CD4-positive, alpha-beta memory T cell (primary cell): ENCODE measurements at regions not wholly inside any gene's neighbourhood (a gene's known extent, or its start where the extent isn't known, plus 50 kb on each side); places are given as distances from the start of the nearest gene placed in this dataset.

Experiments used
- CTCF ChIA-PET: fragments of 350-600 bp; sonication (Branson Sonifier 250); formaldehyde crosslinking; loops from one replicate; lab custom pipeline; 2021; ENCODE audit warnings: inconsistent platforms; ENCODE audit not compliant: partially characterized antibody; lab: Charles Lee
- POLR2A ChIA-PET: fragments of 350-600 bp; sonication (Branson Sonifier 250); formaldehyde crosslinking; loops from one replicate; lab custom pipeline; 2021; ENCODE audit not compliant: partially characterized antibody; lab: Charles Lee
- DNase-seq, 5 donors: peaks; one replicate each; pipeline versions ENCODE4 v3.0.0 to v3.0.0-alpha.2; 2020 to 2022; ENCODE audit warnings: mixed read lengths in 1 of 5
- H3K27ac ChIP-seq: one replicate; pipeline ENCODE4 v1.7.0; 2013; ENCODE audit warnings: low read depth, low read length
- H3K27me3 ChIP-seq: 2 replicates; pipeline ENCODE4 v1.7.0; 2013; ENCODE audit warnings: mild to moderate bottlenecking, low read length, moderate library complexity; ENCODE audit not compliant: insufficient read depth
- H3K36me3 ChIP-seq: 2 replicates; pipeline ENCODE4 v1.7.0; 2013; ENCODE audit warnings: mild to moderate bottlenecking, low read length, moderate library complexity; ENCODE audit not compliant: insufficient read depth
- H3K4me1 ChIP-seq: 2 replicates; pipeline ENCODE4 v1.7.0; 2013; ENCODE audit warnings: mild to moderate bottlenecking, low read length, moderate library complexity; ENCODE audit not compliant: insufficient read depth
- H3K4me3 ChIP-seq, 2 donors: one replicate each; pipeline ENCODE4 v1.7.0; 2013; ENCODE audit warnings: low read length in 2 of 2, mild to moderate bottlenecking in 1 of 2
- H3K9me3 ChIP-seq, 2 donors: one replicate each; pipeline ENCODE4 v1.7.0; 2013; ENCODE audit warnings: low read length in 2 of 2, control low read depth in 1 of 2; ENCODE audit not compliant: control insufficient read depth in 1 of 2
- H3K27ac Mint-ChIP-seq, 7 donors: one replicate each; pipeline ENCODE4 v1.8.0; 2020 to 2021; ENCODE audit warnings: mixed read lengths in 7 of 7, mild to moderate bottlenecking in 6 of 7, inconsistent platforms in 3 of 7, moderate library complexity in 3 of 7
- H3K27me3 Mint-ChIP-seq, 2 donors: one replicate each; pipeline ENCODE4 v1.8.0; 2020 to 2021; ENCODE audit warnings: mixed read lengths in 2 of 2
- H3K36me3 Mint-ChIP-seq, 2 donors: one replicate each; pipeline ENCODE4 v1.8.0; 2020 to 2021; ENCODE audit warnings: mixed read lengths in 2 of 2, inconsistent platforms in 1 of 2, mild to moderate bottlenecking in 1 of 2
- H3K4me1 Mint-ChIP-seq, 4 donors: one replicate each; pipeline ENCODE4 v1.8.0; 2020 to 2021; ENCODE audit warnings: mixed read lengths in 4 of 4, mild to moderate bottlenecking in 1 of 4
- H3K4me3 Mint-ChIP-seq, 8 donors: one replicate each; pipeline ENCODE4 v1.8.0; 2020 to 2021; ENCODE audit warnings: mixed read lengths in 8 of 8, mild to moderate bottlenecking in 7 of 8, moderate library complexity in 6 of 8, inconsistent platforms in 3 of 8
- H3K9me3 Mint-ChIP-seq, 8 donors: one replicate each; pipeline ENCODE4 v1.8.0; 2020 to 2021; ENCODE audit warnings: mixed read lengths in 8 of 8, mild to moderate bottlenecking in 5 of 8, inconsistent platforms in 3 of 8, moderate library complexity in 1 of 8
- intact Hi-C: fragments of 100-400 bp; cut with micrococcal nuclease; formaldehyde crosslinking; loops from one replicate; pipeline ENCODE4 v1.15.1; 2023

GRCh38 chr21:16176570-16176969 lies 446.8 kb downstream of the USP25 start:
- Mint-ChIP-seq H3K4me3 (no peak overlapping the region), H3K4me1 (no peaks in the 10 kb centered on the region), H3K27ac (no peak overlapping the region), H3K36me3 (no peaks in the 10 kb centered on the region), H3K27me3 (peaks cover 0 to 1% of the 10 kb centered on the region in 2 donors), H3K9me3 (peaks cover 0 to 2% (median 0%) of the 10 kb centered on the region in 8 donors)
- H3K27me3 ChIP-seq: no peaks in the 10 kb centered on the region
- ChIA-PET CTCF (no interaction called here), POLR2A (no interaction called here)
- H3K4me1 ChIP-seq: no peaks in the 10 kb centered on the region
- no peak overlapping the region for H3K4me3 ChIP-seq
- no peaks in the 10 kb centered on the region for H3K36me3 ChIP-seq
- no peak for DNase-seq
- H3K9me3 ChIP-seq: no peaks in the 10 kb centered on the region
- no peak overlapping the region for H3K27ac ChIP-seq
- intact Hi-C loops: no loop called here

GRCh38 chr21:16177532-16177931 lies 447.8 kb downstream of the USP25 start:
- no peak overlapping the region for H3K4me3 Mint-ChIP-seq
- no peak overlapping the region for H3K27ac Mint-ChIP-seq

GRCh38 chr21:16179773-16180172 lies 450.0 kb downstream of the USP25 start:
- Histone ChIP-seq H3K27ac (no peak overlapping the region), H3K4me3 (no peak overlapping the region), H3K36me3 (no peaks in the 10 kb centered on the region), H3K4me1 (no peaks in the 10 kb centered on the region), H3K9me3 (no peaks in the 10 kb centered on the region), H3K27me3 (no peaks in the 10 kb centered on the region)
- Mint-ChIP-seq H3K4me1 (no peaks in the 10 kb centered on the region), H3K9me3 (no peaks in the 10 kb centered on the region), H3K27ac (no peak overlapping the region), H3K27me3 (peaks cover 0 to 1% of the 10 kb centered on the region in 2 donors), H3K36me3 (no peaks in the 10 kb centered on the region), H3K4me3 (no peak overlapping the region)
- intact Hi-C loops: no loop called here
- ChIA-PET CTCF (interaction anchor here (0.9 kb wide), 1 partner anchor 10 kb away, joined by 3 read pairs; no protein-coding TSS in a partner anchor), POLR2A (no interaction called here)
- no peak for DNase-seq

More at GRCh38 chr21:16177532-16177931, 447.8 kb downstream of the USP25 start:
- intact Hi-C loops: no loop called here
- Mint-ChIP-seq H3K9me3 (peaks cover 0 to 2% (median 0%) of the 10 kb centered on the region in 8 donors), H3K36me3 (no peaks in the 10 kb centered on the region), H3K4me1 (no peaks in the 10 kb centered on the region), H3K27me3 (peaks cover 0 to 1% of the 10 kb centered on the region in 2 donors)
- POLR2A ChIA-PET: no interaction called here
- CTCF ChIA-PET: no interaction called here
- H3K9me3 ChIP-seq: no peaks in the 10 kb centered on the region
- H3K27ac ChIP-seq: no peak overlapping the region
- DNase-seq: no peak
- no peak overlapping the region for H3K4me3 ChIP-seq
- H3K27me3 ChIP-seq: no peaks in the 10 kb centered on the region
- H3K4me1 ChIP-seq: no peaks in the 10 kb centered on the region
- no peaks in the 10 kb centered on the region for H3K36me3 ChIP-seq

- CTCF ChIA-PET: interaction anchor here (0.9 kb wide), 1 partner anchor 9 kb away, joined by 3 read pairs; no protein-coding TSS in a partner anchor
- H3K27me3 Mint-ChIP-seq: peaks cover 0 to 1% of the 10 kb centered on the region in 2 donors
- DNase-seq: no peak
- Histone ChIP-seq H3K4me3 (no peak overlapping the region), H3K9me3 (no peaks in the 10 kb centered on the region), H3K27ac (no peak overlapping the region), H3K4me1 (no peaks in the 10 kb centered on the region), H3K36me3 (no peaks in the 10 kb centered on the region), H3K27me3 (no peaks in the 10 kb centered on the region)
- H3K36me3 Mint-ChIP-seq: no peaks in the 10 kb centered on the region
- POLR2A ChIA-PET: no interaction called here
- no peaks in the 10 kb centered on the region for H3K4me1 Mint-ChIP-seq
- no peaks in the 10 kb centered on the region for H3K9me3 Mint-ChIP-seq
- no peak overlapping the region for H3K4me3 Mint-ChIP-seq
- no peak overlapping the region for H3K27ac Mint-ChIP-seq
- intact Hi-C loops: no loop called here
These were observed 450.8 kb downstream of the USP25 start for GRCh38 chr21:16180614-16181013.

- CTCF ChIA-PET: no interaction called here
- peaks cover 0 to 1% of the 10 kb centered on the region in 2 donors for H3K27me3 Mint-ChIP-seq
- no peaks in the 10 kb centered on the region for H3K9me3 Mint-ChIP-seq
- no peak overlapping the region for H3K27ac Mint-ChIP-seq
- intact Hi-C loops: no loop called here
- H3K4me3 Mint-ChIP-seq: no peak overlapping the region
- H3K4me1 Mint-ChIP-seq: no peaks in the 10 kb centered on the region
- Histone ChIP-seq H3K4me1 (no peaks in the 10 kb centered on the region), H3K36me3 (no peaks in the 10 kb centered on the region), H3K4me3 (no peak overlapping the region), H3K27me3 (no peaks in the 10 kb centered on the region), H3K27ac (no peak overlapping the region), H3K9me3 (no peaks in the 10 kb centered on the region)
- POLR2A ChIA-PET: no interaction called here
- H3K36me3 Mint-ChIP-seq: no peaks in the 10 kb centered on the region
- DNase-seq: no peak
These were observed 451.2 kb downstream of the USP25 start for GRCh38 chr21:16181018-16181417.

GRCh38 chr21:16185766-16186165 lies 456.0 kb downstream of the USP25 start:
- H3K27me3 ChIP-seq: no peaks in the 10 kb centered on the region
- intact Hi-C loops: no loop called here
- H3K4me3 Mint-ChIP-seq: no peak overlapping the region
- ChIA-PET POLR2A (no interaction called here), CTCF (no interaction called here)
- H3K27ac Mint-ChIP-seq: no peak overlapping the region
- H3K4me1 Mint-ChIP-seq: no peaks in the 10 kb centered on the region
- H3K9me3 Mint-ChIP-seq: peaks cover 0 to under 1% (median 0%) of the 10 kb centered on the region in 8 donors
- H3K36me3 ChIP-seq: no peaks in the 10 kb centered on the region
- no peak for DNase-seq
- no peaks in the 10 kb centered on the region for H3K9me3 ChIP-seq
- H3K4me1 ChIP-seq: no peaks in the 10 kb centered on the region
- no peak overlapping the region for H3K27ac ChIP-seq
- no peak overlapping the region for H3K4me3 ChIP-seq
- H3K27me3 Mint-ChIP-seq: no peaks in the 10 kb centered on the region
- no peaks in the 10 kb centered on the region for H3K36me3 Mint-ChIP-seq

GRCh38 chr21:16186742-16187141 lies 457.0 kb downstream of the USP25 start:
- Mint-ChIP-seq H3K27ac (no peak overlapping the region), H3K9me3 (peaks cover 0 to 2% (median 0%) of the 10 kb centered on the region in 8 donors), H3K4me1 (no peaks in the 10 kb centered on the region), H3K4me3 (no peak overlapping the region), H3K36me3 (no peaks in the 10 kb centered on the region), H3K27me3 (no peaks in the 10 kb centered on the region)
- CTCF ChIA-PET: interaction anchor here (1.1 kb wide), 1 partner anchor 9 kb away, joined by 3 read pairs; no protein-coding TSS in a partner anchor
- DNase-seq: no peak
- no peak overlapping the region for H3K4me3 ChIP-seq
- POLR2A ChIA-PET: no interaction called here
- H3K27me3 ChIP-seq: no peaks in the 10 kb centered on the region
- H3K27ac ChIP-seq: no peak overlapping the region
- no peaks in the 10 kb centered on the region for H3K4me1 ChIP-seq
- no peaks in the 10 kb centered on the region for H3K9me3 ChIP-seq
- no peaks in the 10 kb centered on the region for H3K36me3 ChIP-seq
- intact Hi-C loops: no loop called here
